GM23338 (cell line): ENCODE measurements at regions not wholly inside any gene's neighbourhood (a gene's known extent, or its start where the extent isn't known, plus 50 kb on each side); places are given as distances from the start of the nearest gene placed in this dataset.
A peak's percentile ranks its signal among the peaks of the same experiment; 100 is the strongest.

Experiments used
- ATAC-seq: fragments of 200-7000 bp; cut with Tn5 transposase; 3 replicates; pipeline ENCODE4 v1.9.1; 2020
- DNase-seq: peaks from one replicate; pipeline ENCODE4 v3.0.0-alpha.2; 2015; ENCODE audit warnings: low spot score
- H2AFZ ChIP-seq: fragments of 200-600 bp; sonication (generic); 2 replicates; pipeline ENCODE4 v1.8.0; 2016; ENCODE audit warnings: antibody characterized with exemption, mild to moderate bottlenecking, moderate library complexity
- H3F3A ChIP-seq: fragments of 200-600 bp; sonication (generic); replicated peaks from 2 replicates; pipeline ENCODE4 v1.8.0; 2017; ENCODE audit warnings: antibody characterized with exemption, mixed run types, low read depth
- H3K27ac ChIP-seq: fragments of 200-600 bp; sonication (generic); 2 replicates; pipeline ENCODE4 v1.6.1; 2016; ENCODE audit warnings: low read depth
- H3K27me3 ChIP-seq: fragments of 200-600 bp; sonication (generic); 2 replicates; pipeline ENCODE4 v1.8.0; 2016; ENCODE audit warnings: mild to moderate bottlenecking, mixed run types, moderate library complexity; ENCODE audit not compliant: insufficient read depth
- H3K36me3 ChIP-seq: fragments of 200-600 bp; sonication (generic); 2 replicates; pipeline ENCODE4 v1.8.0; 2016; ENCODE audit warnings: mild to moderate bottlenecking; ENCODE audit not compliant: insufficient read depth
- H3K4me1 ChIP-seq: fragments of 200-600 bp; sonication (generic); 2 replicates; pipeline ENCODE4 v1.8.0; 2016; ENCODE audit warnings: mild to moderate bottlenecking, moderate library complexity; ENCODE audit not compliant: insufficient read depth
- H3K4me2 ChIP-seq: fragments of 200-600 bp; sonication (generic); 2 replicates; pipeline ENCODE4 v1.7.1; 2017; ENCODE audit warnings: mixed run types
- H3K4me3 ChIP-seq: fragments of 200-600 bp; sonication (generic); 2 replicates; pipeline ENCODE4 v1.6.1; 2016; ENCODE audit warnings: mixed run types
- H3K79me2 ChIP-seq: fragments of 200-600 bp; sonication (generic); replicated peaks from 2 replicates; pipeline ENCODE4 v1.8.0; 2017; ENCODE audit warnings: mild to moderate bottlenecking; ENCODE audit not compliant: insufficient read depth
- H3K9me2 ChIP-seq: fragments of 200-600 bp; sonication (generic); 2 replicates; pipeline ENCODE4 v1.8.0; 2017; ENCODE audit not compliant: insufficient read depth
- H4K20me1 ChIP-seq: fragments of 200-600 bp; sonication (generic); replicated peaks from 2 replicates; pipeline ENCODE4 v1.8.0; 2017; ENCODE audit warnings: mild to moderate bottlenecking; ENCODE audit not compliant: insufficient read depth
- H3K27ac Mint-ChIP-seq: 2 replicates; pipeline ENCODE4 v1.8.0; 2020; ENCODE audit warnings: inconsistent platforms, mild to moderate bottlenecking, moderate library complexity, mixed read lengths
- H3K27me3 Mint-ChIP-seq: 3 replicates; pipeline ENCODE4 v1.8.0; 2022; ENCODE audit warnings: low read depth, mild to moderate bottlenecking, moderate library complexity, mixed read lengths, inconsistent platforms; ENCODE audit not compliant: insufficient read depth, poor library complexity
- H3K36me3 Mint-ChIP-seq: 3 replicates; pipeline ENCODE4 v1.8.0; 2021; ENCODE audit warnings: low read depth, mild to moderate bottlenecking, inconsistent platforms, moderate library complexity, mixed read lengths
- H3K4me1 Mint-ChIP-seq: 3 replicates; pipeline ENCODE4 v1.8.0; 2020; ENCODE audit warnings: mild to moderate bottlenecking, inconsistent platforms, mixed read lengths
- H3K4me3 Mint-ChIP-seq: 3 replicates; pipeline ENCODE4 v1.8.0; 2021; ENCODE audit warnings: moderate library complexity, mild to moderate bottlenecking, inconsistent platforms, mixed read lengths
- H3K9me3 Mint-ChIP-seq: 3 replicates; pipeline ENCODE4 v1.8.0; 2020; ENCODE audit warnings: moderate library complexity, mild to moderate bottlenecking, inconsistent platforms, mixed read lengths
- ETS1 ChIP-seq: IDR thresholded peaks from 2 replicates; pipeline ENCODE4 v1.6.1; 2016; ENCODE audit warnings: antibody characterized with exemption
- EZH2 ChIP-seq: fragments of 200-600 bp; sonication (generic); IDR thresholded peaks from one replicate; pipeline ENCODE4 v1.8.0; 2017; ENCODE audit warnings: antibody characterized with exemption, mild to moderate bottlenecking, low read depth; ENCODE audit not compliant: unreplicated experiment
- JUNB ChIP-seq: IDR thresholded peaks from one replicate; pipeline ENCODE4 v1.6.1; 2016; ENCODE audit warnings: antibody characterized with exemption; ENCODE audit not compliant: unreplicated experiment
- STAT1 ChIP-seq: IDR thresholded peaks from one replicate; pipeline ENCODE4 v1.6.1; 2016; ENCODE audit warnings: antibody characterized with exemption; ENCODE audit not compliant: unreplicated experiment
- ZNF331 ChIP-seq: fragments of 250-450 bp; sonication (Bioruptor Pico); IDR thresholded peaks from 2 replicates; pipeline ENCODE4 v1.5.0; 2020; ENCODE audit warnings: low read depth, mild to moderate bottlenecking, moderate library complexity
- ZNF462 ChIP-seq: fragments of 250-450 bp; sonication (Bioruptor Pico); IDR thresholded peaks from 2 replicates; pipeline ENCODE4 v1.5.0; 2020; ENCODE audit warnings: mild to moderate bottlenecking, moderate library complexity

- TF ChIP-seq ETS1: no peak
- TF ChIP-seq JUNB: no peak
- no peak for TF ChIP-seq EZH2
- TF ChIP-seq ZNF462 (CRISPR knock-in tag): no peak
Observed at GRCh38 chr5:84741056-84741455, 356.4 kb upstream of the EDIL3 start (continued).

- Mint-ChIP-seq H3K4me1 (peaks cover 4% of the 10 kb centered on the region; the same call in 1 of the 3 replicates), H3K4me3 (no peak overlapping the region), H3K9me3 (no peaks in the 10 kb centered on the region), H3K27me3 (no peaks in the 10 kb centered on the region), H3K27ac (peak overlapping the region; percentile 88), H3K36me3 (no peaks in the 10 kb centered on the region)
- Histone ChIP-seq H3K4me2 (no peak overlapping the region), H3K4me1 (no peaks in the 10 kb centered on the region), H4K20me1 (no peaks in the 10 kb centered on the region), H3K9me2 (no peaks in the 10 kb centered on the region), H3K79me2 (no peaks in the 10 kb centered on the region), H2AFZ (peak overlapping the region; percentile 53; the same call in 1 of the 2 replicates), H3K27me3 (no peaks in the 10 kb centered on the region), H3K4me3 (no peak overlapping the region), H3K36me3 (no peaks in the 10 kb centered on the region), H3K27ac (no peak overlapping the region), H3F3A (no peaks in the 10 kb centered on the region)
- DNase-seq (no peak), ATAC-seq (peak; percentile 32; the same call in 1 of the 3 replicates)
- TF ChIP-seq JUNB (no peak), ZNF331 (CRISPR knock-in tag) (no peak), ETS1 (no peak), STAT1 (no peak)
Observed at GRCh38 chr5:84729326-84729725, 344.6 kb upstream of the EDIL3 start.
